K562 (cell line): ENCODE measurements at regions not wholly inside any gene's neighbourhood (a gene's known extent, or its start where the extent isn't known, plus 50 kb on each side); places are given as distances from the start of the nearest gene placed in this dataset.

ENCODE experiments used
- ATAC-seq: fragments of 200-7000 bp; cut with Tn5 transposase; 3 replicates; pipeline ENCODE4 v1.9.1; 2020; ENCODE audit warnings: moderate library complexity
- BruUV-seq: library from RNA; stranded (reverse); fragments of 400-500 nt; replicated peaks from 2 replicates; lab custom pipeline; 2021; lab: Mats Ljungman, UMichigan
- CTCF ChIA-PET: fragments of 300-600 bp; formaldehyde crosslinking; extraction: SDS; loops from one replicate; lab custom pipeline; 2021; ENCODE audit warnings: low intra/inter-chr PET ratio; lab: Yijun Ruan, JAX
- POLR2A ChIA-PET: fragments of 300-600, 350-650 bp; sonication (Branson Sonifier 250); formaldehyde crosslinking; extraction: SDS; loops from one replicate; lab custom pipeline; 2021; ENCODE audit warnings: antibody characterized with exemption, inconsistent platforms; lab: Yijun Ruan, JAX
- DNase-seq, 4 experiments: peaks; one replicate each; pipeline versions ENCODE4 v3.0.0 to v3.0.0-alpha.2; 2011 to 2018; ENCODE audit warnings: low spot score in 3 of 4, mixed read lengths in 3 of 4; ENCODE audit errors: extremely low read depth in 1 of 4
- FAIRE-seq: peaks from 2 replicates; lab custom pipeline; 2011; peaks lifted over from hg19 to GRCh38; lab: Jason Lieb, UNC
- H2AFZ ChIP-seq: 2 replicates; pipeline ENCODE4 v1.6.0; 2011; ENCODE audit warnings: low read depth, low read length, control low read depth, inconsistent platforms
- H3K27ac ChIP-seq: fragments of 200-600 bp; 3 replicates; pipeline ENCODE4 v1.8.0; 2011; ENCODE audit warnings: low read depth, mild to moderate bottlenecking, control low read depth, inconsistent platforms, low read length, moderate library complexity, mixed read lengths; ENCODE audit errors: extremely low read depth
- H3K27me3 ChIP-seq, 2 experiments: fragments of 300-600 bp in 1 of 2; 2 replicates in 1 of 2; 3 replicates in 1 of 2; pipeline versions ENCODE4 v1.6.0 to v1.8.0; 2011; ENCODE audit warnings: inconsistent platforms in 2 of 2, low read length in 2 of 2, mild to moderate bottlenecking in 1 of 2, mixed read lengths in 1 of 2, moderate library complexity in 1 of 2; ENCODE audit not compliant: control insufficient read depth in 2 of 2, insufficient read depth in 2 of 2
- H3K36me3 ChIP-seq: fragments of 300-600 bp; 3 replicates; pipeline ENCODE4 v1.8.0; 2011; ENCODE audit warnings: mild to moderate bottlenecking, low read length, inconsistent platforms; ENCODE audit not compliant: control insufficient read depth, insufficient read depth
- H3K4me1 ChIP-seq, 2 experiments: fragments of 200-600 bp in 1 of 2; replicated peaks in 1 of 2; 2 replicates in 1 of 2; 3 replicates in 1 of 2; pipeline versions ENCODE4 v1.5.1 to v1.8.0; 2011; ENCODE audit warnings: inconsistent platforms in 2 of 2, low read length in 2 of 2, mild to moderate bottlenecking in 1 of 2, mixed read lengths in 1 of 2, moderate library complexity in 1 of 2; ENCODE audit not compliant: control insufficient read depth in 2 of 2, insufficient read depth in 2 of 2
- H3K4me2 ChIP-seq: 2 replicates; pipeline ENCODE4 v1.6.1; 2011; ENCODE audit warnings: low read length, control low read depth, inconsistent platforms, mixed read lengths; ENCODE audit not compliant: insufficient read depth
- H3K4me3 ChIP-seq: fragments of 200-600 bp; sonication (generic), shearing (Covaris generic); 2 replicates; pipeline ENCODE4 v1.5.1; 2016; ENCODE audit warnings: control low read depth, inconsistent platforms
- H3K79me2 ChIP-seq: fragments of 200-600 bp; 3 replicates; pipeline ENCODE4 v1.8.0; 2011; ENCODE audit warnings: low read length, inconsistent platforms; ENCODE audit not compliant: control insufficient read depth, insufficient read depth
- H3K9ac ChIP-seq, 2 experiments: 2 replicates each; pipeline versions ENCODE4 v1.6.0 to v1.6.1; 2011; ENCODE audit warnings: low read depth in 2 of 2, low read length in 2 of 2, control low read depth in 1 of 2, inconsistent platforms in 1 of 2, mild to moderate bottlenecking in 1 of 2, mixed read lengths in 1 of 2; ENCODE audit not compliant: insufficient read depth in 1 of 2
- H3K9me1 ChIP-seq: one replicate; pipeline ENCODE4 v1.6.0; 2011; ENCODE audit warnings: inconsistent platforms, mild to moderate bottlenecking, low read length, moderate library complexity; ENCODE audit not compliant: control insufficient read depth, insufficient read depth
- H3K9me3 ChIP-seq: replicated peaks from 2 replicates; pipeline ENCODE4 v1.5.1; 2011; ENCODE audit warnings: low read depth, low read length, inconsistent platforms; ENCODE audit not compliant: control insufficient read depth, insufficient read depth
- H4K20me1 ChIP-seq: replicated peaks from 2 replicates; pipeline ENCODE4 v1.6.1; 2011; ENCODE audit warnings: low read length, inconsistent platforms, mixed read lengths; ENCODE audit not compliant: control insufficient read depth, insufficient read depth
- CXXC5 ChIP-seq: fragments of 250-450 bp; sonication (Bioruptor Pico); IDR thresholded peaks from 2 replicates; pipeline ENCODE4 v1.8.0; 2022; ENCODE audit warnings: inconsistent platforms, mild to moderate bottlenecking, moderate library complexity
- ZNF324 ChIP-seq: fragments of 250-450 bp; sonication (Bioruptor Pico); IDR thresholded peaks from 2 replicates; pipeline ENCODE4 v1.4.0; 2020; ENCODE audit warnings: mild to moderate bottlenecking
- ZNF785 ChIP-seq: fragments of 250-450 bp; sonication (Bioruptor Pico); IDR thresholded peaks from 2 replicates; pipeline ENCODE4 v1.4.0; 2020; ENCODE audit warnings: mild to moderate bottlenecking
- WGBS: fragments of 100-300 bp; shearing (Covaris generic); methylation state at CpG from one replicate; pipeline ENCODE4 v1.1.6; 2016; ENCODE audit warnings: low coverage, mixed read lengths; ENCODE audit not compliant: insufficient coverage; ENCODE audit errors: missing lambda C conversion rate; 5-methylcytosine and 5-hydroxymethylcytosine counted together
- in situ Hi-C: fragments of 300-500 bp; cut with MboI; formaldehyde crosslinking; loops from 4 replicates; pipeline ENCODE4 v1.15.0; 2018; ENCODE audit warnings: inconsistent platforms, mixed read lengths
- intact Hi-C: fragments of 100-400 bp; cut with micrococcal nuclease; formaldehyde crosslinking; loops from 2 replicates; pipeline ENCODE4 v1.14.2; 2022
- TF ChIP-seq, protein P1 (sequence below): sonication (generic); formaldehyde crosslinking; IDR thresholded peaks from 2 replicates; pipeline ENCODE4 v1.8.1; 2023; ENCODE audit warnings: mild to moderate bottlenecking, missing genetic modification reagents

GRCh38 chr22:27215871-27216270 is 558.5 kb downstream of the MIAT start:
- no peak for FAIRE-seq
- no peak for ATAC-seq
- intact Hi-C loops (no loop called here), in situ Hi-C loops (no loop called here)
- Histone ChIP-seq H3K27me3 (0 out of 5 replicates have a peak, but pooled peaks cover 0 to 8% of the 10 kb centered on the region in 2 experiments), H3K27ac (no peak overlapping the region), H3K4me2 (no peak overlapping the region), H3K4me1 (no peaks in the 10 kb centered on the region), H3K79me2 (no peaks in the 10 kb centered on the region), H3K4me3 (no peak overlapping the region), H3K9ac (no peak overlapping the region), H4K20me1 (no peaks in the 10 kb centered on the region; the same call in 1 of the 2 replicates), H3K36me3 (no peaks in the 10 kb centered on the region), H2AFZ (no peak overlapping the region), H3K9me1 (no peaks in the 10 kb centered on the region), H3K9me3 (no peaks in the 10 kb centered on the region)
- DNase-seq = no peak
- no TSS peak for BruUV-seq
- CTCF ChIA-PET = no interaction called here
- WGBS = 0% methylated on average over 4 of the region's 5 CpGs
- TF ChIP-seq, protein P1, sequence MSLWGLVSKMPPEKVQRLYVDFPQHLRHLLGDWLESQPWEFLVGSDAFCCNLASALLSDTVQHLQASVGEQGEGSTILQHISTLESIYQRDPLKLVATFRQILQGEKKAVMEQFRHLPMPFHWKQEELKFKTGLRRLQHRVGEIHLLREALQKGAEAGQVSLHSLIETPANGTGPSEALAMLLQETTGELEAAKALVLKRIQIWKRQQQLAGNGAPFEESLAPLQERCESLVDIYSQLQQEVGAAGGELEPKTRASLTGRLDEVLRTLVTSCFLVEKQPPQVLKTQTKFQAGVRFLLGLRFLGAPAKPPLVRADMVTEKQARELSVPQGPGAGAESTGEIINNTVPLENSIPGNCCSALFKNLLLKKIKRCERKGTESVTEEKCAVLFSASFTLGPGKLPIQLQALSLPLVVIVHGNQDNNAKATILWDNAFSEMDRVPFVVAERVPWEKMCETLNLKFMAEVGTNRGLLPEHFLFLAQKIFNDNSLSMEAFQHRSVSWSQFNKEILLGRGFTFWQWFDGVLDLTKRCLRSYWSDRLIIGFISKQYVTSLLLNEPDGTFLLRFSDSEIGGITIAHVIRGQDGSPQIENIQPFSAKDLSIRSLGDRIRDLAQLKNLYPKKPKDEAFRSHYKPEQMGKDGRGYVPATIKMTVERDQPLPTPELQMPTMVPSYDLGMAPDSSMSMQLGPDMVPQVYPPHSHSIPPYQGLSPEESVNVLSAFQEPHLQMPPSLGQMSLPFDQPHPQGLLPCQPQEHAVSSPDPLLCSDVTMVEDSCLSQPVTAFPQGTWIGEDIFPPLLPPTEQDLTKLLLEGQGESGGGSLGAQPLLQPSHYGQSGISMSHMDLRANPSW (CRISPR knock-in tag) = no peak
- TF ChIP-seq CXXC5 (CRISPR knock-in tag) = no peak
- TF ChIP-seq ZNF785 (CRISPR knock-in tag) = no peak
- no peak for TF ChIP-seq ZNF324 (CRISPR knock-in tag)
- POLR2A ChIA-PET = no interaction called here
